Mucosa of gallbladder (tissue), 1 donor: ENCODE measurements at regions not wholly inside any gene's neighbourhood (a gene's known extent, or its start where the extent isn't known, plus 50 kb on each side); places are given as distances from the start of the nearest gene placed in this dataset.
"Not testable (repeated sequence)": the region's sequence is repeated elsewhere in the genome, so short reads cannot be mapped to it uniquely, and the experiment has no call there.

Experiments used
- DNase-seq: peaks from one replicate; pipeline ENCODE4 v3.0.0-alpha.2; 2020; ENCODE audit warnings: low spot score
- donor health status: DM: no; HTN: no; CAD: no.

DNA sequence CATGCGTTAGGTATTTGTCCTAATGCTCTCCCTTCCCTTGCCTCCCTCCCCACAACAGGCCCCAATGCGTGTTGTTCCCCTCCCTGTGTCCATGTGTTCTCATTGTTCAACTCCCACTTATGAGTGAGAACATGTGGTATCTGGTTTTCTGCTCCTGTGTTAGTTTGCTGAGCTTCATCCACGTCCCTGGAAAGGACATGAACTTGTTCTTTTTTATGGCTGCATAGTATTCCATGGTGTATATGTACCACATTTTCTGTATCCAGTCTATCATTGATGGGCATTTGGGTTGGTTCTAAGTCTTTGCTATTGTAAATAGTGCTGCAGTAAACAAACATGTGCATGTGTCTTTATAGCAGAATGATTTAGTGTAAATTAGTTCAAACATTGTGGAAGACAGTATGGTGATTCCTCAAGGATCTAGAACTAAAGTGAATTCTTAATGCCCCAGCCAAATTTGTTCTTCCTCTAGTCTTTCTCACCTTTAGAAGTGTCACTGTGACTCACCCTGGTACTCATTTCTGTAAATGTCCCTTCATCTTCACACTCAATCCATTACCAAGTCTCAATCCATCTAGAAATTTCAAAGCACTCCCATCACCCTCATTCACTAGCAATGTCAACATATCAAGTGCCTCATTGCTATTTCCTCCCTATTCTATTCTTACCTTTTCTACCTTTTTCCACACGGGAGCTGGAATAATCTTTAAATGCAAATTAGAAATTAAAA is 123.9 kb downstream of the MREG start:
- DNase-seq, result not testable (repeated sequence)

DNA sequence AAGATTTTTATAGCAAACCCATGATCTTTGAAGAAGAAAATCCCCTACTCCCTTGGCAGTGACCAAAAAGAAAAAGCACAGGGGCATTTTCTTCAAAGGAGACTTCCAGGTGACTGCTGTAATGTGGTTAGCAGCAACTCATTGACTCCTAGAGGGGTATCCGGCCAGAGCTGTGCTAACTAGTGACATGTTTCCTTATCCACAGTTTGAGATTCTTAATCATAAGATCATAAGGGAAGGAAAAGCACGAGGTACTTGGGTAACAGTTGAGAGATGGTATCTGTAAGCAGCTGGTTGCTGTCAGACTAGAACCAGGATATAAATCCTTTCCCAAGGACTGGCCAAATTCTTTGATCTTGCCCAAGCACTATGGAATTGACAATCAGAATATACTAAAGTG is 124.7 kb downstream of the MREG start:
- DNase-seq, result no peak

- no peak for DNase-seq
Measured at GRCh38 chr2:215887303-215887702, 126.0 kb downstream of the MREG start.

GRCh38 chr2:215886022-215886421 is 127.3 kb downstream of the MREG start:
- no peak for DNase-seq

DNA sequence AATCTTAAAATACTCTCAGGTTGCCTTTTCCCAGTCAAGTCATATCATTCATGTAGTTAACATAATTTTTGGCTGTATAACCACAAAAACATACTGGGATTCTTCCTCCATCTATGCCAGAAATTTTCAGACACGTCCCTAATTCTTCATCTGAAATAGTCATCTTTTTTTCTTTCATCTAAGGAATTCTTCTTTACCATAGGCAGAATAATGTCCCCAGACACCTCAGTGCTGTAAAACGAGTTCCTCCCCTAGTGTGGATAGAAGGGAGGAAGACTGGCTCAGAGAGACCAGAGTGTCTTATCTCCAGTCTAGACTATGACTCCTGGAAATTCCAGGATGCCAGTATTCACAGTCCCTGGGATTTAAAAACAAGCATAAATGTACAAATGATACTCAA is 127.8 kb downstream of the MREG start:
- DNase-seq, result no peak

- DNase-seq, result no peak
Measured at GRCh38 chr2:215884451-215885087, 128.8 kb downstream of the MREG start.

DNA sequence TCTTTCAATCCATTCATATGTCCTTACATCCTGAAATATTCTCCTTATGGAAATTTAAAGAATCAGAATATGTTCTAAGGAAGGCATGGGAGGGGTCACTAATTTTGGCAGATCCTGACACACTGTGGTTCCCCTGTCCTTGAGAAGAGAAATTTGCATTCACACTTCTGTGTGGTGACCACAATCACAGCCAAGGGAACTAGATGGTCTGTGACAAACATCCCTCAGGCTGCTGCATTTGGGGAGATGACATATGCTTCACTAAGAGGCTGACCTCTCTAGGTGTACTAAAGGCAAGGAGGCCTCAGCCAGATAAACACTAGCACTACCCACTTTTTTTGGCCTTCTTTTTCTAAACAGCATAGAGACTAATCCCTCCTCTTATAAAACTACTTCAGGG is 129.6 kb downstream of the MREG start:
- no peak for DNase-seq

GRCh38 chr2:215882689-215883088 is 130.7 kb downstream of the MREG start:
- DNase-seq, result no peak

DNA sequence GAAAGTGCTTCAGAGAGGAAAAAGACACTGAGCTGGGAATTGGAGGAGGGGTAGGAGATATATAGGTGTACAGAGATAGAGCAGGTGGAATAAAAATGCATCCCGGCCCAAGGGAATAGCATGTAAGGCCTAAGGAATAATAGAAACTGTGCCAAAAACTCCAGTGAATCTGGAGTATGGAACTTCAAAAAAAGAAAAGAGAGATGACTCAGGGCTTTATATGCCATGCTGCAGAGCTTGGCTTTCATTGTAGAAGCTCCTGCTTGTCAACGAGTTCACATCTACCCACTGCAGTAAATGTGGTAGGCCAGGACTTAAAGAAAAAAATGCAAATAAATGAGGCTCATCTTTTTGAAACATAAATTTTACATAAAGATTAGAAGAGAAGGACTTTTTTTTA is 131.8 kb downstream of the MREG start:
- no peak for DNase-seq

- DNase-seq, result no peak
Measured at GRCh38 chr2:215880970-215881369, 132.4 kb downstream of the MREG start.

GRCh38 chr2:215879977-215880940 is 133.1 kb downstream of the MREG start:
- DNase-seq, result no peak

DNA sequence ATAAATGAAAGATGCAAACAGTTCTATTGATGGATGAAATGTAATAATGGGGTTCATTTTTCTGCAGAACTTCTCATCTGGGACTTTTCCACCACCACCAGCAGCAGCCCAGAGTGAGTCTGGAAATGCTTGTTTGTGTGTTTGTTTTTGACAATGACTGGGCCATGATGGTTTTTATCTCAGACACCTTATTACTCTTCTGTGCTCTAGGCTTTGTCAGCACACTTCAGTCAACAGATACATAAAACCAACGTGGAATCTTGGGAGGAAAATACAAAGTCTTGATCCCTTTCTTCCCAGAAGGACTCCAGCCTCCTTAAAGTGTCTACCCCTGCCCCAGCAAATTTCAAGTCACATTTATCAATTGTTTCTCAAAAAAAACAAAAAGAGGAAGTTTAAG is 134.0 kb downstream of the MREG start:
- no peak for DNase-seq

GRCh38 chr2:215878476-215879063 is 134.8 kb downstream of the MREG start:
- no peak for DNase-seq

- no peak for DNase-seq
Measured at GRCh38 chr2:215876937-215877238, 136.5 kb downstream of the MREG start.

DNA sequence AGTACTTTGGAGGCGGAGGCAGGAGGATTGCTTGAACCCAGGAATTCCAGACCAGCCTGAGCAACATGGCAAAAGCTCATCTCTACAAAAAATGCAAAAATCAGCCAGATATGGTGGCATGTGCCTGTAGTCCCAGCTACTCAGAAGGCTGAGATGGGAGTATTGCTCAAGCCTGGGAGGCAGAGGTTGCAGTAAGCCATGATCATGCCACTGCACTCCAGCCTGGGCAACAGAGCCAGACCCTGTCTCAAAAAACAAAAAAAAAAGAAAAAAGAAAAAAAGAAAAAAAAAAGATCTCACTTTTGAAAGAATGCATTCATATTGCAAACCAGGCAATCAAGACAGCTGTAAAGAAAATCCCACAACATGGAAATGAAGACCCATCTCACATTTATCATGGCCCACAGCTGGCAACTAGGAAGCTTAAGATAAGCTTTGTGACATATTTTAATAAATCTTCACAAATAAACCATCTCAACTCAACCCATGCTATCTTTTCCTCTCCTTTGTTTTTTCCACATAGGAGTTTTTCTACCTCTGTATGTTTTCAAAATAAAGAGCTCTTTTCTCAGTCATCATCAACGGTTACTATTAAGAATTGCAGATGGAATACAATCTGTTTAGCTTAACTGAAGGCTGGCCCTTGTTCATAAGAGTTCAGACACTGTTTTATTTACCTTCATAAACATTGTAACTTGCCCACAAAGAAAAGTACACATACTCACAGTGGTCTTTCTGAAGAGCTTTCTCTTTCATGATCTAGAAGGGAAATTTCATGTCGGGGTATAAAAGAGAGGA is 137.0 kb downstream of the MREG start:
- no peak for DNase-seq

GRCh38 chr2:215874418-215874817 is 138.9 kb downstream of the MREG start:
- no peak for DNase-seq

- no peak for DNase-seq
Measured at GRCh38 chr2:215870986-215871385, 142.4 kb downstream of the MREG start.

GRCh38 chr2:215870088-215870490 is 143.3 kb downstream of the MREG start:
- no peak for DNase-seq

GRCh38 chr2:215868846-215869543 is 144.4 kb downstream of the MREG start:
- no peak for DNase-seq

DNA sequence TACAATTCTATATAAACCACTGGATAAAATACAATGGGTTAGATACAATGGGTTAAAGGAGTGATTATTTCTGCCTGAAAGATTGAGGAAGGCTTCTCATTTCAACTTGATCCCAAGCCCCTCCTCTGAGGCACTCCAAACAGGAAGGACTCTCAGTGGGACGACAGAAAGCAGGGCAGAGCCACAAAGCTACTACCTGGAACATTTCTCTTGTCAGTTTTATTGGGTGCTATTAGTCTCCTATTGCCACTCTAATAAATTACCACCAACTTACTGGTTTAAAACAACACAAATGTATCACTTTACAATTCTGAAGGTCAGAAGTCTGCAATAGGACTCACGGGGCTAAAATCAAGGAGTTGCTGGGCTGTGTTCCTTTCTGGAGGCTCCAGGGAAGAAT is 146.7 kb downstream of the MREG start:
- DNase-seq, result no peak

DNA sequence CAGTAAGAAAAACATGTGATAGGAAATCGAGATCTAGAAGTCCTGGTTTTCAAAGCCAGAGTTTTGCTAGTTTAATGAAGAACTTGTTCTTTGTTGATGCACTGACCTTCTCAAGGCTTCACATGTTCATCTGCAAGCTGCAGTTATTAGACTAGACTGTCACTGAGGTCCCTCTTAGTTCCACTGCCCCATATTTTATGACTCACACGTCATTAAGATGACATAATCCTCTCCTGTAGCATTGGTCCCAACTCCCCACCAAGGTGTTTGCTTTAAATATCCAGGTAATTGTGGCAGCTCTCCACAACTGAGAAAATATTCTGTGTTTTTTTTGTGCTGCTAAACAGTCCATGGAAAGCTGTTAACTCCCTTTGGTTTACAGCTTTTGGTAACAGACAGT is 149.7 kb downstream of the MREG start:
- no peak for DNase-seq
